DND-41 (cell line): ENCODE measurements at regions not wholly inside any gene's neighbourhood (a gene's known extent, or its start where the extent isn't known, plus 50 kb on each side); places are given as distances from the start of the nearest gene placed in this dataset.

Experiments
- EZH2 ChIP-seq: IDR thresholded peaks from 3 replicates; pipeline ENCODE4 v1.6.1; 2012; ENCODE audit warnings: borderline replicate concordance, low read depth, mild to moderate bottlenecking, moderate library complexity, low read length, inconsistent platforms; ENCODE audit not compliant: severe bottlenecking
- TF ChIP-seq, protein P1 (sequence below): IDR thresholded peaks from 2 replicates; pipeline ENCODE4 v1.5.1; 2012; ENCODE audit warnings: borderline replicate concordance, low read length, moderate library complexity, mild to moderate bottlenecking; ENCODE audit not compliant: poor library complexity, severe bottlenecking; ENCODE audit errors: extremely low read depth

- TF ChIP-seq, protein P1, sequence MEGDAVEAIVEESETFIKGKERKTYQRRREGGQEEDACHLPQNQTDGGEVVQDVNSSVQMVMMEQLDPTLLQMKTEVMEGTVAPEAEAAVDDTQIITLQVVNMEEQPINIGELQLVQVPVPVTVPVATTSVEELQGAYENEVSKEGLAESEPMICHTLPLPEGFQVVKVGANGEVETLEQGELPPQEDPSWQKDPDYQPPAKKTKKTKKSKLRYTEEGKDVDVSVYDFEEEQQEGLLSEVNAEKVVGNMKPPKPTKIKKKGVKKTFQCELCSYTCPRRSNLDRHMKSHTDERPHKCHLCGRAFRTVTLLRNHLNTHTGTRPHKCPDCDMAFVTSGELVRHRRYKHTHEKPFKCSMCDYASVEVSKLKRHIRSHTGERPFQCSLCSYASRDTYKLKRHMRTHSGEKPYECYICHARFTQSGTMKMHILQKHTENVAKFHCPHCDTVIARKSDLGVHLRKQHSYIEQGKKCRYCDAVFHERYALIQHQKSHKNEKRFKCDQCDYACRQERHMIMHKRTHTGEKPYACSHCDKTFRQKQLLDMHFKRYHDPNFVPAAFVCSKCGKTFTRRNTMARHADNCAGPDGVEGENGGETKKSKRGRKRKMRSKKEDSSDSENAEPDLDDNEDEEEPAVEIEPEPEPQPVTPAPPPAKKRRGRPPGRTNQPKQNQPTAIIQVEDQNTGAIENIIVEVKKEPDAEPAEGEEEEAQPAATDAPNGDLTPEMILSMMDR: no peak
- TF ChIP-seq EZH2: no peak
Measured at GRCh38 chr2:16114836-16115235, 174.5 kb downstream of the MYCN start.
